ENCODE measurements at regions not wholly inside any gene's neighbourhood (a gene's known extent, or its start where the extent isn't known, plus 50 kb on each side); places are given as distances from the start of the nearest gene placed in this dataset.
"Not testable (repeated sequence)": the region's sequence is repeated elsewhere in the genome, so short reads cannot be mapped to it uniquely, and the experiment has no call there.

GRCh38 chr9:82764061-82764668, 298.8 kb downstream of the RASEF start:
- 22 to 38% (median 28%) methylated on average over 5 of the region's 5 CpGs for WGBS, 3 donors
- no peak for ATAC-seq
- no peaks in the 10 kb centered on the region for H3K27me3 ChIP-seq (ENCODE audit: insufficient read depth in 3 of 3, low read length in 2 of 3)
- H3K36me3 ChIP-seq (ENCODE audit: insufficient read depth in 1 of 2, low read depth in 1 of 2) = no peaks in the 10 kb centered on the region
- no peaks in the 10 kb centered on the region for H3K9me3 ChIP-seq
- H3K4me3 ChIP-seq = no peak overlapping the region
- TF ChIP-seq CTCF (IDR thresholded peaks at IDR 0.05) = no peak
- no peaks in the 10 kb centered on the region for H3K4me1 ChIP-seq
- intact Hi-C loops (cut with DNase I) = no loop called here
- H3K27ac ChIP-seq = no peak overlapping the region
- DNase-seq = no peak

- ATAC-seq; H3K27ac ChIP-seq; H3K27me3 ChIP-seq (ENCODE audit: insufficient read depth in 3 of 3, low read length in 2 of 3); H3K4me3 ChIP-seq; DNase-seq; H3K4me1 ChIP-seq; H3K36me3 ChIP-seq (ENCODE audit: insufficient read depth in 1 of 2, low read depth in 1 of 2); H3K9me3 ChIP-seq; intact Hi-C loops (cut with DNase I): not testable (repeated sequence)
- 83 to 93% (median 85%) methylated on average over 16 to 19 of the region's 20 CpGs for WGBS, 3 donors
Measured at GRCh38 chr9:82774707-82775231, 288.2 kb downstream of the RASEF start.

DNA sequence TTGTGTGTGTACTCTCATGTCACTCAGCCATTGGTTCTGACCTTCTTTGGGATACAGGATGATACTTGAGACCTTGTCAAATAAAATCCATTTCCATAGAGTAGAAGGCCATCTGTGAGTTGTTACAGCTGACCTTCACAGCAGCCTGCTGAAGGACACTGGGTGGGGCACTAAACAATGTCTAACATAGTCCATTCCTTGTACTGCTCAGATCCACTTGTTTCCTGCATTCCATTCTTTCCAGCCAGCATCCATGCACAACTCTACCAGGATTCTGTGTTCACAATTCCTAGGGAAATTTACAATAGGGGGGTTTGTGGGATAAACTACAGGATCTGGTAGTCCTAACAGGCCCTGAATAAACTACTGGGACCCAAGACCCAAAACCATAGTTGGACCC, 286.4 kb downstream of the RASEF start:
- H3K27ac ChIP-seq = no peak overlapping the region
- intact Hi-C loops (cut with DNase I) = no loop called here
- no peaks in the 10 kb centered on the region for H3K36me3 ChIP-seq (ENCODE audit: insufficient read depth in 1 of 2, low read depth in 1 of 2)
- H3K9me3 ChIP-seq = no peaks in the 10 kb centered on the region
- no peaks in the 10 kb centered on the region for H3K4me1 ChIP-seq
- H3K27me3 ChIP-seq (ENCODE audit: insufficient read depth in 3 of 3, low read length in 2 of 3) = no peaks in the 10 kb centered on the region
- DNase-seq (no peak), ATAC-seq (no peak)
- TF ChIP-seq CTCF (IDR thresholded peaks at IDR 0.05) = no peak
- no peak overlapping the region for H3K4me3 ChIP-seq

GRCh38 chr9:82777366-82777765, 285.6 kb downstream of the RASEF start:
- no peaks in the 10 kb centered on the region for H3K36me3 ChIP-seq (ENCODE audit: insufficient read depth in 1 of 2, low read depth in 1 of 2)
- H3K9me3 ChIP-seq = no peaks in the 10 kb centered on the region
- H3K4me3 ChIP-seq = no peak overlapping the region
- TF ChIP-seq CTCF (IDR thresholded peaks at IDR 0.05) = no peak
- ATAC-seq = no peak
- no peak for DNase-seq
- H3K4me1 ChIP-seq = no peaks in the 10 kb centered on the region
- intact Hi-C loops (cut with DNase I) = no loop called here
- H3K27ac ChIP-seq = no peak overlapping the region
- no peaks in the 10 kb centered on the region for H3K27me3 ChIP-seq (ENCODE audit: insufficient read depth in 3 of 3, low read length in 2 of 3)
- WGBS, 3 donors = 72 to 80% (median 75%) methylated on average over 3 of the region's 3 CpGs

DNA sequence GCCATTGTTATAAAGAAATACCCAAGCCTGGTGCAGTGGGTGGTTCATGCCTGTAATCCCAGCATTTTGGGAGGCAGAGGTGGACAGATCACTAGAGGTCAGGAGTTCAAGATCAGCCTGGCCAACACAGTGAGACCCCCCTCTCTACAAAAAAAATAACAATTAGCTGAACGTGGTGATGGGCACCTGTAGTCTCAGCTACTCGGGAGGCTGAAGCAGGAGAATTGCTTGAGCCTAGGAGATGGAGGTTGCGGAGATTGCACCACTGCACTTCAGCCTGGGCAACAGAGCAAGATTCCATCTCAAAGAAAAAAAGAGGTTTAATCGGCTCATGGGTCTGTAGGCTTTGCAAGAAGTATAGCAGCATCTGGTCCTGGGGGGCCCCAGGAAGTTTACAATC, 284.0 kb downstream of the RASEF start:
- WGBS, 3 donors = 87 to 90% (median 90%) methylated on average over 4 of the region's 4 CpGs
- H3K4me1 ChIP-seq; DNase-seq; H3K27ac ChIP-seq; H3K4me3 ChIP-seq; H3K36me3 ChIP-seq (ENCODE audit: insufficient read depth in 1 of 2, low read depth in 1 of 2); H3K9me3 ChIP-seq; ATAC-seq; H3K27me3 ChIP-seq (ENCODE audit: insufficient read depth in 3 of 3, low read length in 2 of 3); intact Hi-C loops (cut with DNase I): not testable (repeated sequence)

- Histone ChIP-seq H3K4me1 (no peaks in the 10 kb centered on the region), H3K27ac (no peak overlapping the region), H3K4me3 (no peak overlapping the region), H3K9me3 (no peaks in the 10 kb centered on the region), H3K27me3 (ENCODE audit: insufficient read depth in 3 of 3, low read length in 2 of 3) (no peaks in the 10 kb centered on the region), H3K36me3 (ENCODE audit: insufficient read depth in 1 of 2, low read depth in 1 of 2) (no peaks in the 10 kb centered on the region)
- intact Hi-C loops (cut with DNase I) = no loop called here
- no peak for TF ChIP-seq CTCF (IDR thresholded peaks at IDR 0.05)
- 86 to 91% (median 88%) methylated on average over 2 of the region's 2 CpGs for WGBS, 3 donors
- no peak for ATAC-seq
- DNase-seq = no peak
Measured at GRCh38 chr9:82780017-82780416, 282.9 kb downstream of the RASEF start.

Measured in psoas muscle (tissue), 7 donors.